ENCODE measurements at regions not wholly inside any gene's neighbourhood (a gene's known extent, or its start where the extent isn't known, plus 50 kb on each side); places are given as distances from the start of the nearest gene placed in this dataset.

- Histone ChIP-seq H3K27ac (ENCODE audit: low read depth, low read length) (no peak overlapping the region), H3K27me3 (ENCODE audit: insufficient read depth, low read length) (no peaks in the 10 kb centered on the region), H3K79me2 (ENCODE audit: control insufficient read depth, insufficient read depth, low read length, unreplicated experiment) (no peaks in the 10 kb centered on the region), H3K36me3 (ENCODE audit: insufficient read depth, low read length) (no peaks in the 10 kb centered on the region), H3K4me1 (ENCODE audit: control insufficient read depth, insufficient read depth, low read length, unreplicated experiment) (no peaks in the 10 kb centered on the region), H3K4me3 (ENCODE audit: low read depth, low read length) (no peak overlapping the region), H2AFZ (ENCODE audit: low read length, unreplicated experiment) (no peak overlapping the region)
These were observed 939.7 kb upstream of the ZWINT start for GRCh38 chr10:57300718-57301117.

GRCh38 chr10:57294698-57295097 is 933.6 kb upstream of the ZWINT start:
- Histone ChIP-seq H3K27ac (ENCODE audit: low read depth, low read length) (no peak overlapping the region), H3K36me3 (ENCODE audit: insufficient read depth, low read length) (no peaks in the 10 kb centered on the region), H2AFZ (ENCODE audit: low read length, unreplicated experiment) (no peak overlapping the region), H3K4me1 (ENCODE audit: control insufficient read depth, insufficient read depth, low read length, unreplicated experiment) (no peaks in the 10 kb centered on the region), H3K79me2 (ENCODE audit: control insufficient read depth, insufficient read depth, low read length, unreplicated experiment) (no peaks in the 10 kb centered on the region), H3K27me3 (ENCODE audit: insufficient read depth, low read length) (no peaks in the 10 kb centered on the region), H3K4me3 (ENCODE audit: low read depth, low read length) (no peak overlapping the region)

- no peaks in the 10 kb centered on the region for H3K27me3 ChIP-seq (ENCODE audit: insufficient read depth, low read length)
- H3K4me1 ChIP-seq (ENCODE audit: control insufficient read depth, insufficient read depth, low read length, unreplicated experiment): no peaks in the 10 kb centered on the region
- no peaks in the 10 kb centered on the region for H3K36me3 ChIP-seq (ENCODE audit: insufficient read depth, low read length)
- no peak overlapping the region for H3K4me3 ChIP-seq (ENCODE audit: low read depth, low read length)
- no peak overlapping the region for H2AFZ ChIP-seq (ENCODE audit: low read length, unreplicated experiment)
- no peaks in the 10 kb centered on the region for H3K79me2 ChIP-seq (ENCODE audit: control insufficient read depth, insufficient read depth, low read length, unreplicated experiment)
- H3K27ac ChIP-seq (ENCODE audit: low read depth, low read length): no peak overlapping the region
These were observed 927.7 kb upstream of the ZWINT start for GRCh38 chr10:57288754-57289153.

- no peaks in the 10 kb centered on the region for H3K4me1 ChIP-seq (ENCODE audit: control insufficient read depth, insufficient read depth, low read length, unreplicated experiment)
- H3K79me2 ChIP-seq (ENCODE audit: control insufficient read depth, insufficient read depth, low read length, unreplicated experiment): no peaks in the 10 kb centered on the region
- H3K36me3 ChIP-seq (ENCODE audit: insufficient read depth, low read length): no peaks in the 10 kb centered on the region
- H2AFZ ChIP-seq (ENCODE audit: low read length, unreplicated experiment): no peak overlapping the region
- no peak overlapping the region for H3K27ac ChIP-seq (ENCODE audit: low read depth, low read length)
- H3K4me3 ChIP-seq (ENCODE audit: low read depth, low read length): no peak overlapping the region
- no peaks in the 10 kb centered on the region for H3K27me3 ChIP-seq (ENCODE audit: insufficient read depth, low read length)
These were observed 901.8 kb upstream of the ZWINT start for GRCh38 chr10:57262892-57263291.

- Histone ChIP-seq H3K27ac (ENCODE audit: low read depth, low read length) (no peak overlapping the region), H3K79me2 (ENCODE audit: control insufficient read depth, insufficient read depth, low read length, unreplicated experiment) (no peaks in the 10 kb centered on the region), H3K36me3 (ENCODE audit: insufficient read depth, low read length) (no peaks in the 10 kb centered on the region), H3K4me1 (ENCODE audit: control insufficient read depth, insufficient read depth, low read length, unreplicated experiment) (no peaks in the 10 kb centered on the region), H3K27me3 (ENCODE audit: insufficient read depth, low read length) (no peaks in the 10 kb centered on the region), H3K4me3 (ENCODE audit: low read depth, low read length) (no peak overlapping the region), H2AFZ (ENCODE audit: low read length, unreplicated experiment) (no peak overlapping the region)
These were observed 899.1 kb upstream of the ZWINT start for GRCh38 chr10:57260175-57260574.

- Histone ChIP-seq H3K36me3 (ENCODE audit: insufficient read depth, low read length) (no peaks in the 10 kb centered on the region), H3K4me1 (ENCODE audit: control insufficient read depth, insufficient read depth, low read length, unreplicated experiment) (no peaks in the 10 kb centered on the region), H3K4me3 (ENCODE audit: low read depth, low read length) (no peak overlapping the region), H3K27me3 (ENCODE audit: insufficient read depth, low read length) (no peaks in the 10 kb centered on the region), H2AFZ (ENCODE audit: low read length, unreplicated experiment) (no peak overlapping the region), H3K27ac (ENCODE audit: low read depth, low read length) (no peak overlapping the region), H3K79me2 (ENCODE audit: control insufficient read depth, insufficient read depth, low read length, unreplicated experiment) (no peaks in the 10 kb centered on the region)
These were observed 888.7 kb upstream of the ZWINT start for GRCh38 chr10:57249615-57250281.

- Histone ChIP-seq H3K4me3 (ENCODE audit: low read depth, low read length) (no peak overlapping the region), H3K4me1 (ENCODE audit: control insufficient read depth, insufficient read depth, low read length, unreplicated experiment) (no peaks in the 10 kb centered on the region), H3K79me2 (ENCODE audit: control insufficient read depth, insufficient read depth, low read length, unreplicated experiment) (no peaks in the 10 kb centered on the region), H3K27me3 (ENCODE audit: insufficient read depth, low read length) (no peaks in the 10 kb centered on the region), H2AFZ (ENCODE audit: low read length, unreplicated experiment) (no peak overlapping the region), H3K27ac (ENCODE audit: low read depth, low read length) (no peak overlapping the region), H3K36me3 (ENCODE audit: insufficient read depth, low read length) (no peaks in the 10 kb centered on the region)
These were observed 886.2 kb upstream of the ZWINT start for GRCh38 chr10:57247271-57247670.

- H3K4me1 ChIP-seq (ENCODE audit: control insufficient read depth, insufficient read depth, low read length, unreplicated experiment): no peaks in the 10 kb centered on the region
- H3K36me3 ChIP-seq (ENCODE audit: insufficient read depth, low read length): no peaks in the 10 kb centered on the region
- no peaks in the 10 kb centered on the region for H3K79me2 ChIP-seq (ENCODE audit: control insufficient read depth, insufficient read depth, low read length, unreplicated experiment)
- H3K27ac ChIP-seq (ENCODE audit: low read depth, low read length): no peak overlapping the region
- no peak overlapping the region for H3K4me3 ChIP-seq (ENCODE audit: low read depth, low read length)
- no peaks in the 10 kb centered on the region for H3K27me3 ChIP-seq (ENCODE audit: insufficient read depth, low read length)
- H2AFZ ChIP-seq (ENCODE audit: low read length, unreplicated experiment): no peak overlapping the region
These were observed 864.9 kb upstream of the ZWINT start for GRCh38 chr10:57225920-57226319.

- H3K27ac ChIP-seq (ENCODE audit: low read depth, low read length): no peak overlapping the region
- no peak overlapping the region for H2AFZ ChIP-seq (ENCODE audit: low read length, unreplicated experiment)
- H3K27me3 ChIP-seq (ENCODE audit: insufficient read depth, low read length): no peaks in the 10 kb centered on the region
- H3K4me3 ChIP-seq (ENCODE audit: low read depth, low read length): no peak overlapping the region
- H3K4me1 ChIP-seq (ENCODE audit: control insufficient read depth, insufficient read depth, low read length, unreplicated experiment): no peaks in the 10 kb centered on the region
- H3K79me2 ChIP-seq (ENCODE audit: control insufficient read depth, insufficient read depth, low read length, unreplicated experiment): no peaks in the 10 kb centered on the region
- H3K36me3 ChIP-seq (ENCODE audit: insufficient read depth, low read length): no peaks in the 10 kb centered on the region
These were observed 863.8 kb upstream of the ZWINT start for GRCh38 chr10:57224811-57225210.

- no peaks in the 10 kb centered on the region for H3K79me2 ChIP-seq (ENCODE audit: control insufficient read depth, insufficient read depth, low read length, unreplicated experiment)
- H3K27me3 ChIP-seq (ENCODE audit: insufficient read depth, low read length): no peaks in the 10 kb centered on the region
- H2AFZ ChIP-seq (ENCODE audit: low read length, unreplicated experiment): no peak overlapping the region
- no peaks in the 10 kb centered on the region for H3K4me1 ChIP-seq (ENCODE audit: control insufficient read depth, insufficient read depth, low read length, unreplicated experiment)
- no peaks in the 10 kb centered on the region for H3K36me3 ChIP-seq (ENCODE audit: insufficient read depth, low read length)
- H3K4me3 ChIP-seq (ENCODE audit: low read depth, low read length): no peak overlapping the region
- H3K27ac ChIP-seq (ENCODE audit: low read depth, low read length): no peak overlapping the region
These were observed 861.5 kb upstream of the ZWINT start for GRCh38 chr10:57222603-57223002.

GRCh38 chr10:57222129-57222528 is 861.1 kb upstream of the ZWINT start:
- no peaks in the 10 kb centered on the region for H3K27me3 ChIP-seq (ENCODE audit: insufficient read depth, low read length)
- no peaks in the 10 kb centered on the region for H3K36me3 ChIP-seq (ENCODE audit: insufficient read depth, low read length)
- H3K4me3 ChIP-seq (ENCODE audit: low read depth, low read length): no peak overlapping the region
- H2AFZ ChIP-seq (ENCODE audit: low read length, unreplicated experiment): no peak overlapping the region
- H3K27ac ChIP-seq (ENCODE audit: low read depth, low read length): no peak overlapping the region
- no peaks in the 10 kb centered on the region for H3K4me1 ChIP-seq (ENCODE audit: control insufficient read depth, insufficient read depth, low read length, unreplicated experiment)
- H3K79me2 ChIP-seq (ENCODE audit: control insufficient read depth, insufficient read depth, low read length, unreplicated experiment): no peaks in the 10 kb centered on the region

Measured in ACC112 (cell line).